PC-9 (cell line): ENCODE measurements at regions not wholly inside any gene's neighbourhood (a gene's known extent, or its start where the extent isn't known, plus 50 kb on each side); places are given as distances from the start of the nearest gene placed in this dataset.

Source experiments
- EZH2 ChIP-seq: fragments of 200-600 bp; sonication (generic); IDR thresholded peaks from 2 replicates; pipeline ENCODE4 v1.8.0; 2017; ENCODE audit warnings: antibody characterized with exemption, low read depth
- TF ChIP-seq, protein P1 (sequence below): fragments of 200-600 bp; sonication (generic); conservative IDR thresholded peaks from 2 replicates; pipeline ENCODE4 v1.6.1; 2017; ENCODE audit warnings: mixed run types, antibody characterized with exemption, mild to moderate bottlenecking, moderate library complexity

DNA sequence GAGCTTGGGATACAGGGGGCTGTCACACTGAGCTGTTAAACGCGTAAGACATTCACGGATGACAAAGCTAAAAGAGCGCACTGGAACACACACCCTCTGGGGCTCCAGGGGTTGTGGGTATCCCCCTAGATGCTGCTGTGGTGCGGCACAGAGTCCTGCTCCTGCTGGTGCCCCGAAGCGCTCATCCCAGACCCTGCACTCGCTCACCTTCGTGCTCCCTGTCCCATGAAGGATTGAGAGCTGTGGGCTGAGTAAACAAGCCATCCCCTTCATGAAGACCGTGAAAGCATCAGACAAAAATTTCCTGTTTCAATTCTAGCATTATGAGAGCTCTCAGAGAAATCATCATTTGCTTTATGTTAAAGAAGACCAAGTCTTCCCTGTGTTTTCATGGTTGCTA, 463.5 kb upstream of the ADGRL2 start:
- TF ChIP-seq, protein P1, sequence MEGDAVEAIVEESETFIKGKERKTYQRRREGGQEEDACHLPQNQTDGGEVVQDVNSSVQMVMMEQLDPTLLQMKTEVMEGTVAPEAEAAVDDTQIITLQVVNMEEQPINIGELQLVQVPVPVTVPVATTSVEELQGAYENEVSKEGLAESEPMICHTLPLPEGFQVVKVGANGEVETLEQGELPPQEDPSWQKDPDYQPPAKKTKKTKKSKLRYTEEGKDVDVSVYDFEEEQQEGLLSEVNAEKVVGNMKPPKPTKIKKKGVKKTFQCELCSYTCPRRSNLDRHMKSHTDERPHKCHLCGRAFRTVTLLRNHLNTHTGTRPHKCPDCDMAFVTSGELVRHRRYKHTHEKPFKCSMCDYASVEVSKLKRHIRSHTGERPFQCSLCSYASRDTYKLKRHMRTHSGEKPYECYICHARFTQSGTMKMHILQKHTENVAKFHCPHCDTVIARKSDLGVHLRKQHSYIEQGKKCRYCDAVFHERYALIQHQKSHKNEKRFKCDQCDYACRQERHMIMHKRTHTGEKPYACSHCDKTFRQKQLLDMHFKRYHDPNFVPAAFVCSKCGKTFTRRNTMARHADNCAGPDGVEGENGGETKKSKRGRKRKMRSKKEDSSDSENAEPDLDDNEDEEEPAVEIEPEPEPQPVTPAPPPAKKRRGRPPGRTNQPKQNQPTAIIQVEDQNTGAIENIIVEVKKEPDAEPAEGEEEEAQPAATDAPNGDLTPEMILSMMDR = no peak
- TF ChIP-seq EZH2 = no peak
